Fibroblast of skin of scalp (primary cell): ENCODE measurements at regions not wholly inside any gene's neighbourhood (a gene's known extent, or its start where the extent isn't known, plus 50 kb on each side); places are given as distances from the start of the nearest gene placed in this dataset.
"Not testable (repeated sequence)": the region's sequence is repeated elsewhere in the genome, so short reads cannot be mapped to it uniquely, and the experiment has no call there.

Source experiments
- DNase-seq: peaks from one replicate; pipeline ENCODE4 v3.0.0-alpha.2; 2013

DNA sequence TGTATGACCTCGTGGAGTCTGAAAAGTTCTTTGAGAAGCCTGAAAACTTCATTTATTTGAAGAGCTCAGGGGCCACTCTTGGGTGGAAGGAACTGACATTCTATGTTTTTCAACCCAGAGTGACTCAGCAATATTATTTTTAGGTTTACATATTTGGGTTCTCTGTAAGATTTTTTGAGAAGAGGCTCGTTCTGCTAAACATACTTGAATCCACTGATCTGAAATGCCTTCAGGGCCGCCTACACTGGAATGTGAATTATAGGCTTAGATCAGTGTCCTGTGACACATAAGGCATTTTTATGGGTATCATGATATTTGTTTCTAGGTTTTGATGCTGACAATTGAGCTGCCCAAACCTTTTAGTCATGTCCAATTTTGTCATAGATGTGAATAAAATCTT is 86.2 kb downstream of the PSAT1 start:
- peak; percentile 84 for DNase-seq

DNA sequence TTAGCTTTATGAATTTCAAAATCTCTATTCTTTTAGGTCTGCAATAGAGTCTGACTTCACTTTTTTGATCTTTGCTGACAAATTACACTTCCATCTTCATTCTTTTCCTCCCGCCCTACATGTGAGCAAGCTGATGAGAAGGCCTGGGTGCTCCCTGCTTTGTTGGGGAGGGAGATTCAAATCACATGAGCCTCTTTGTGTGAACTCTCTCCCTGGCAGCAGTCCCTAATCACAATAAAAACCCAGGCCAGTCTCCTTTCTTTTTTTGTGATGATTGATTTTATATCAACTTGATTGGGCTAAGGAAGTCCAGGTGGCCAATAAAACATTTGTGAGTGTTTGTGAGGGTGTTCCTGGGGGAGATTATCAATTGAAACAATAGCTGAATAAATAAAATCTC is 89.4 kb downstream of the PSAT1 start:
- DNase-seq = no peak

DNA sequence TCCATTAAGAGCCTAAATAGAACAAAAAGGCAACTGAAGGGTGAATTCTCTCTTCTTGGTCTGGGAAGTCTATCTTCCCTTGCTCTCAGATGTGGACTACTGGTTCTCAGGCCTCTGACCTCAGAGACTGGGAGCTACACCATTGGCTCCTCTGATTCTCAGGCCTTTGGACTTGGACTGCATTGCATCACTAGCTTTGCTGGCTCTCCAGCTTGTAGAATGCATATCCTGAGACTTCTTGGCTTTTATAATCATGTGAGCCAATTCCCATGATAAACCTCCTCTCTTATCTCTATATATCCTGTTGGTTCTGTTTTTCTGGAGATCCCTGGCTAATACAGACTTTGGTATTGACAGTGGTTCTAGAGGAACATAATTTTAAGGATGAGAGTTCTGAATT is 89.8 kb downstream of the PSAT1 start:
- DNase-seq = no peak

DNA sequence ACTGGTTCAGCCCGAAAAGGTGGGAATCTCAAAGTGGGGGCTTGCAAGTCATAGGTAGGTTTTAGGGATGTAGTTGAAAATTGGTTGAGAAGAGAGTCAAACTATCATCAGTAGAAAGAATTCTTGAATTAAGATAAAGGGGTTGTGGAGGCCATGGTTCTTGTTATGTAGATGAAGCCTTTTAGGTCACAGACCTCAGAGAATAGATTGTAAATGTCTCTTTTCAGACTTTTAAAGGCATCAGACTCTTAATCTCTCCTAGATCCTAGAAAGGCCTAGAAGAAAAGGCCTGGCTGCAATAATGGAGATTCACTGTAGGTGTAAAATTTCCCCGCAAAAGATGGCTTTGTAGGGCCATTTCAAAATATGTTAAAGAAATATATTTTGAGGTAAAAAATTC is 96.4 kb downstream of the PSAT1 start:
- DNase-seq = no peak

DNA sequence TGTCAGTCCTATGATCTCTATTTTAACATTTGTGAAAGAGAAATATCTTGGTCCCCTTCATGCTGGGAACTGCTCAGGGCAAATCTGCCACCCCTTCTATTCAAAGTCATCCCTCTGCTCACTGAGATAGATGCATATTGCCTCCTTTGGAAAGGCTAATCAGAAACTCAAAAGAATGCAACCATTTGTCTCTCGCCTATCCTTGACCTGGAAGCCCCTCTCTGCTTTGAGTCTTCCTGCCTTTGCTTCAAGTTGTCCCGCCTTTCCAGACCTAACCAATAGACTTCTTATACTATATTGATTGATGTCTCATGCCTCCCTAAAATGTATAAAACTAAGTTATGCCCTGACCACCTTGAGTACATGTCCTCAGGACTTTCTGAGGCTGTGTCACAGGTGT is 97.0 kb downstream of the PSAT1 start:
- no peak for DNase-seq

DNA sequence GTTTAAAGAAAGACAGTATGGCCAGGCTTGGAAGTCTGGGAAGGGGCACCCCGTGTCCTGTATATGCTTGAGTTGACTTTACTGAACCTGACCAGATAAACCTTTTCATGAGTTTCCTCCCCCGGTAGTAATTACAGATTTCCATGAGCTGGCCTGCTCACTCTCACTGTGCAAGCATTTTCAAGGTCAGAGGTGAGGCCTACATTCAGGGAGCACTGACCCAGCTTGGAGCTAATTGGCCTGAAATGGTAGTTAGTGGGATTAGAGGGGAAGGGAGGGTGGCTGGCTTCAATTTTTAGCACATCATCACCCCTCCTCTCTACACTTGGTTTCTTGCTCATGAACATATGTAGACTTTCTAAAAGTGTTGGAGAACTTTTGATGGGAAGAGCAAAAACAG is 99.2 kb downstream of the PSAT1 start:
- no peak for DNase-seq

DNA sequence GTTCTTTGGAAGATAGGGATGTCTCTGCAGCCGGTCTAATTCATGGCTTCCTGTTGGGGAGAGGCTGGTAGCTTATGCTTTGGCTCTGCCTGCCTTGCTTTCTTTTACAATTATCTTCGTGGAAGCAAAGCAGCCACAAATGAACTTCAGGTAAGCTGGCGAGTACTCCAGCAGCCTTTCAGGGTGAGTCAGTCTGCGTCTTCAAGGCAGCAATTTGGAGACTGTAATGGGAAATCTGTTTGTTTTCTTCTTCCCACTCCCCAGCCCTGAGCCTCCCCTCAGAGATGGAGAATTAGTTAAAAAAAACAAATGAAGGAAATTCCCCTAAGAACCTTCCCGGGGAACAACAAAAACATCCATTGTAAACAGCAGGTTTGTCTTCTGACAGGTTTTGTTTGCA is 100.1 kb downstream of the PSAT1 start:
- DNase-seq = no peak

DNA sequence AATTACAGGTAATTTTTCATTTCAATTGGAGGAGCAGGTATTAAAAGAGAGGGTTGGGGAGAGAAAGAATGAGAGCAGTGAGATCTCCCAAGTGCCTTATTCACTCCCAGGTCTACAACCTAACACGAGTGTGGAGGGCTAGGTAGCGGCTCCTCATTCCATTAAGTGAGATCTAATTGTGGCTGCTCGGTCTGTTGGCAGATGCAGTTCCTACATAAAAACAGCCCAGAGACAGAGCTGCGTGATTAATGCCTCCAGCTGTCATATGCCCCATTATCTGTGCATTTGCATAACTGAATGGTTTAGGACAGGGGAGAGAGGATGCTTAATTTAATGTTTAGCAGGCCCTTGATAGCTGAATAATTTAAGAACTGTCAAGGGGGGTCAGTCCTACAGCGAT is 100.5 kb downstream of the PSAT1 start:
- DNase-seq = no peak

DNA sequence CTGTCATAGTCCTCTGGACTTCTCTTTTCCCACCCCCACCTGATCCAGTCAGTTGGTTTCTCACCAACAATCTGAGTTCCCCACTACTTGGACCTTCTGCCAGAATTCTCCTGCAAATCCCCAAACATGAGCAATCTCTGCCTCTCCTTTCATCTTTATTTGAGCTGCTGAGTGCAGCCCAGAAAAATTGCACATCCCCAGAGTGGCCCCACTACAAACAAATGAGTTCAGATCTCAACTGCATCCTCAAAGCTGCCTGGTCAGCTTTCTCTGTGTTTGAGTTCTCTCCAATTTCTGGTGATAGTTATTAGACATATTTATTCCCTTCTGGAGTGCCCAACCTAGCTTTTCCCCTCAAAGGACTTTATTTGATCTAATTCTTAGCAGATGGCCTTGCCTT is 102.2 kb downstream of the PSAT1 start:
- DNase-seq = no peak

DNA sequence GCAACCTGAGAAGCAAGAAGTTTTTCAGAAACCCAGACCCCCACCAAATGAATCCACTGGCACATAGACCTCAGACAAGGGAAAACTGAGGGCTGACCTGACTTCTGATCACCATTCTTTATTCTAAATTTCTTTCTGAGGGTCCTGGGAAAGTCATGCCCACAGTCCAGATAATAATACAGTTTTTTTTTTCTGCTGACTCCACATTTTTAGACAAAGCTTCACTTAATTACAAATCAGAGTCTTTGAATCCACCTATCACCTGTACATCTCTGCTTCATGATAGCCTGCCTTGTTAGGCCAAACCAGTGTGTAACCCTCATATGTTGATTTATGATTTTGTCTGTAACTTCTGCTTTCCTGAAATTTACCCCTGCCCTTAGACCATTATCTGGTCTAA is 103.6 kb downstream of the PSAT1 start:
- no peak for DNase-seq

DNA sequence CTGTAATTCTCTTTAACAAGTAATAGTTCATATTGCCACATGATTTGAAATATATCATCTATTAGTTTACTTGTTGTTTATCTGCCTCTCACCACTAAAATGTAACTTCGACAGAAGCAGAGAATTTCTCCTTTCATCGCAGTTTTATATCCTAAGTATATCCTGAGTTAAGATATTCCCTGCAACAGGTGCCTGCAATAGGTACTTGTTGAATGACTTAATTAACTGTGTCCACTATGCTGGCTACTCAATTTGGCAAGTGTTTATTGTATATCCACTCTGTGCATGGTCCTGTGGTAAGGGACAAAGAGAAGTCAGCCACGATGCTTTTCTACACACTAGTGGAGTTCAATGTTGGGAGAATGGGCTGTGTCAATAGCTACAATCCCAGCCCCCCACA is 108.5 kb downstream of the PSAT1 start:
- no peak for DNase-seq

DNA sequence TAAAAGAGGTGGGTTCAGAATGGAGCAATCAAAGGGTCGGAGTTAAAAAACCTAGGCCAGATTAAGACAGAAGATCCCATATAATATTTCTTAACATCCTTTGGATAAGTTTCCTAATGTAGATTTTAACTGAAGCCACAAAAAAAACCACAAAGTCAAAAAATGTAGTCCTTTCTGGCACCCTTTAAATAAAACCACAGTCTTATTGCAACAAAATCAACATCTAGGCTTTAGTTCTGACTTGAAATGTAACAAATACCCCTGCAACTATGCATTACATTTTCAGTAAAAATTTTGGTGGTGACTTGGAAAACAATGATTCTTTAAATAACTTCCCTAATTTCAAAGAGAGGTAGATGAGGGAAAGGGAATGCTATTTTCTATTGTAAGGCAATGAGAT is 109.2 kb downstream of the PSAT1 start:
- DNase-seq = peak; percentile 54

DNA sequence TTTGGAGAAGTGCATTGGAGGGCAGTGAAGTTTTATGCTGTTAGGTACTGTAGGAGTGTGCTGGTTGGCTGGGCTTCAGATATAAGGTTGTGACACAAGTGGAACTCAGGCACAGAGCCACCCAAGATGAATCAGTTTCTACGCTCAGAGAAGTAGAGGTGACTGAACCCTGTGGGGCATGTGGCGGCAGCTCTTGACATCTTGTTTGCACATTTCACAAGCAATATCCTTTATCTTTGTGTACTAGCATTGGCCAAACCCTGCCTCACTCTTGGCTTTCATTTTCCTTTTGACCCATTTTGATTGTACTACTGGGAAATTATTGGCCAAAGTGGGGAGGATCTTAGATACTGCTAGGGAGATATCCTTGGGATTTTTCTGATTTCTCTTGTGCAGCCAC is 110.0 kb downstream of the PSAT1 start:
- DNase-seq = no peak

DNA sequence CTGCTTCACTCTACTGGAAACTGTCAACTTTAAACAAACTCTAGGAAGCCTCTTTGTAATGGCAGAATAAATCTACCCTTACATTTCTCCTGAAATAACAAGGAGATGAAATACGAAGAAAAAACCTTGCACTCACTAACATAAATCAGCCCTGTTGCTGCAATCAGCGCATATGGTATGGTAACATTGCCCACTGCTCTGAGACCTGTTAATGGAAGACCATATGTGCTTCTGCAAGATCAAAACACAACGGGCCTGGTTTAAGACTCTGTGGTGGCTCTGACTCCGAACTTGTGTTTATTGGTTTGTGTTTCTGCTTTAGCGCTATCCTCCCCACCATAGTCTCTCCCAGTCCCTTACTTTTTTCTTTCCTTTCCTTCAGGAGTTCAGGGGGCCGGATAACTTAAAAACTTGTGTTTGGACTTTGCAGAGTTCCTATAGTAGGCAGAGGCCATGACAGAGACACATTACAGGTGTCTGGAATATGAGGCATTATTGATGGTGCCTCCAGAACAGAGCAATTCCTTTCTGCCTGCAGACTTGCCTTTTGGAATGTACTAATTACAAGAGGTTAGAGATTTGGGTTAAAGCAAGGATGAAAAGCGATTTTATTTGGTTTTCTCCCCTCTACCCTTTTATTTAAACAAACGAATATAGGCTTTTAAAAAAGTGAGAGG is 110.8 kb downstream of the PSAT1 start:
- no peak for DNase-seq

DNA sequence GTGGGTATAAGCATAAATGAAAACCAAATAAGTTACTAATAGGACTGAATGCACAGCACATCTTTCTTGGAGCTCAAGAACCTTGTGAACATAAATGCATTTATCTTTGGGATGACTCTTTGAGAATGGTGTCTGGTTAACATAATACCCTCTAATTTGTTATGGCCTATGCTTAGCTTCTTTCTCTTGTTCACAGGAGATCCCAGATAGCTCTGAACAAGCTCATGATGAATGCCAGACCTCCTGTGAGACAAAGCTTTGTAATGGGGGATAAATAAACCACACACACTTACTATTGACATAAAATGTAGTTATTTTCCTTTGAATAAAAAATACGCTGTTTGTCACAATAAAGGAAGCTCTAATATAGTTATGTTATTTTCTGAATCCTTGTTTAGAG is 111.5 kb downstream of the PSAT1 start:
- DNase-seq = no peak

DNA sequence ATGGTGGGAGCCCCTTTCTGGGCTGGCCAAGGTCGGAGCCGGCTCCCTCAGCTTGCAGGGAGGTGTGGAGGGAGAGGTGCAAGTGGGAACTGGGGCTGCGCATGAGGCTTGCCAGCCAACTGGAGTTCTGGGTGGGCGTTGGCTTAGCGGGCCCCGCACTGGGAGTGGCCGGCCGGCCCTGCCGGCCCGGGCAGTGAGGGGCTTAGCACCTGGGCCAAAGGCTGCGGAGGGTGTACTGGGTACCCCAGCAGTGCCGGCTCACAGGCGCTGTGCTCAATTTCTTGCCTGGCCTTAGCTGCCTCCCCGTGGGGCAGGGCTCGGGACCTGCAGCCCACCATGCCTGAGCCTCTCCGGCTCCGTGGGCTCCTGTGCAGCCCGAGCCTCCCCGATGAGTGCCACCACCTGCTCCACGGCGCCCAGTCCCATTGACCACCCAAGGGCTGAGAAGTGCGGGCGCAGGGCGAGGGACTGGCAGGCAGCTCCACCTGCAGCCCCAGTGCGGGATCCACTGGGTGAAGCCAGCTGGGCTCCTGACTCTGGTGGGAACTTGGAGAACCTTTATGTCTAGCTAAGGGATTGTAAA is 113.1 kb downstream of the PSAT1 start:
- not testable (repeated sequence) for DNase-seq

DNA sequence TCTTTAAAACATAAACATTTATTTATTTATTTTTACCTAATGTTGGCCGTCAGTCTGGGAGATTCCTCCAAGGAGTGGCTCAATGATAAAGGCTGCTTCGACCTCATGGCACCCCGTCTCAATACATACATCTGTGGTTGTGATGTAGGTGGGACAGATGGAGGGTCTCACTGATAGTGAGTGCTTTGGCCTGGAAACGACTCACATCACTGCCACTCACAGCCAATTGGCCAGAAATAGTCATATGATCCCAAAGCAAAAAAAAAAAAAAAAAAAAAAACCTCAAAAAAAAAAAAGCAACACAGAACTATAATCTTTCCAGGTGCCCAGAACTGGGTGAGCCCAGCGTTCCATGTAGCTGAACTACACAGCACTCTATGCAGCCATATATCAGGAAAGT is 125.4 kb downstream of the PSAT1 start:
- DNase-seq = no peak

DNA sequence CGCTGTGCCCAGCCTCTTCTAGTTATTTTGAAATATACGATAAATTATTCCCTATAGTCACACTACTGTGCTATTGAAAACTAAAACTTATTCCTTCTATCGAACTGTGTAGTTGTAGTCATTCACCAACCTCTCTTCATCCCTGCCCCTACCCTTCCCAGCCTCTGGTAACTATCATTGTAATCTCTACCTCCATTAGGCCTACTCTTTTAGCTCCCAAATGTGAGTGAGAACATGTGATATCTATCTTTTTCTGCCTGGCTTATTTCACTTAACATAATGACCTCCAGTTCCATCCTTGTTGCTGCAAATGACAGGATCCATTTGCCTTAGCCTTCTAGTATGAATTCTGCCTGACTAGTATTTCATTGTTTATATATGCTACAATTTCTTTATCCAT is 127.4 kb downstream of the PSAT1 start:
- no peak for DNase-seq

DNA sequence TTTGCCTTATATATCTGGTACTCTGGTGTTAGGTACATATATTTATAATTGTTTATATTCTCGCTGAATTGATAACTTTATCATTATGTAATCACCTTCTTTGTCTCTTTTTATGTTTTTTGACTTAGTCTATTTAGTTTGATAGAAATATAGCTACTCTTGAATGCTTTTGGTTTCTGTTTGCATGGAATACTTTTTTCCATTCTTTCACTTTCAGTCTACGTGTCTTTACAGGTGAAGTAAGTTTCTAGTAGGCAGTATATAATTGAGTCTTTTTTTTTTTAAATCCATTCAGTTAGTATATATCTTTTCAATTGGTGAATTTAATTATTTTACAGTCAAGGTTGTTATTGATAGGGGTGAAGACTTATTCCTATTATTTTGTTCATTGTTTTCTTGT is 131.7 kb downstream of the PSAT1 start:
- DNase-seq = no peak

DNA sequence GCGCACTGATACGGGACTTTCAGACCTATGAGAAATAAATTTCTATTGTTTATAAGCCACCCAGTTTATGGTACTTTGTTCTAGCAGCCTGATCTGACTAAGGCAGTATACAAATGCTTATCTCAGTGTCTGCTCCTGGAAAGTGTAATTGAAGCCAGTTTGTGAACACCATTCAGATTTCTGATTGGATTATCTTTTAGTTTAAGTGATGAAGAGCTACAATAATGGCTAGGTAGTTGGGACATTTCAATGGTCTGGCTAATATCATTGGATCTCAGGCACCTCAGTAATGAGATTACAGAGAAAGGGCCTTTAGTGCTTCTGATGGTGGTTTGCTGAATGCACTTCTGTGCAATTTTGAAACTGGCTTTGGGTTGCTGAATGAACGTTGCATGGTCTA is 133.5 kb downstream of the PSAT1 start:
- no peak for DNase-seq

DNA sequence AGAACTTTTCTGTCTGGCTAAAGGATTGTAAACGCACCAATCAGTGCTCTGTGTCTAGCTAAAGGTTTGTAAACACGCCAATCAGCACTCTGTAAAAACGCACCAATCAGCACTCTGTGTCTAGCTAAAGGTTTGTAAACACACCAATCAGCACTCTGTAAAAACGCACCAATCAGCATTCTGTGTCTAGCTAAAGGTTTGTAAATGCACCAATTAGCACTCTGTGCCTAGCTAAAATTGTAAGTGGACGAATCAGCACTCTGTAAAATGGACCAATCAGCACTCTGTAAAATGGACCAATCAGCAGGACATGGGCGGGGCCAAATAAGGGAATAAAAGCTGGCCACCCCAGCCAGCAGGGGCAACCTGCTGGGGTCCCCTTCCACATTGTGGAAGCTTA is 134.1 kb downstream of the PSAT1 start:
- not testable (repeated sequence) for DNase-seq

DNA sequence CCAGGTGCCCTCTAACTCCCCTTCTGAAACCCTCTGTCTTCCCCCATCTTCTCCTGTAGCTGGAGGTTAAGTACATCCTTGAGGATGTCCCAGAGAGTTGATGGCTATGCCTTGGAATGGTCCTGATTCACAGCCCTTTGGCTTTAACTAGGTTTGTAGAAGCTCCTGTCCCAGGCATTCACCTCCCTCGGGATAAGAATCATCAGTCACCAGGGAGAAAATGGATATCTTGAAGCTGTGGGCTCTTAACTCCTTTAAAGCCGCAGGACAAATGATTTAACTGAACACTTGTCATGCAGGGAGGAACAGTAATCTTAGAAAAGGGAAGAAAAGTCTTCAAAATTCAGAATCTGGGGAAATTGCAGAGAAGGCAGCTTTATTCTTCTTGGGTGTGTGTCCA is 139.9 kb downstream of the PSAT1 start:
- DNase-seq = no peak

DNA sequence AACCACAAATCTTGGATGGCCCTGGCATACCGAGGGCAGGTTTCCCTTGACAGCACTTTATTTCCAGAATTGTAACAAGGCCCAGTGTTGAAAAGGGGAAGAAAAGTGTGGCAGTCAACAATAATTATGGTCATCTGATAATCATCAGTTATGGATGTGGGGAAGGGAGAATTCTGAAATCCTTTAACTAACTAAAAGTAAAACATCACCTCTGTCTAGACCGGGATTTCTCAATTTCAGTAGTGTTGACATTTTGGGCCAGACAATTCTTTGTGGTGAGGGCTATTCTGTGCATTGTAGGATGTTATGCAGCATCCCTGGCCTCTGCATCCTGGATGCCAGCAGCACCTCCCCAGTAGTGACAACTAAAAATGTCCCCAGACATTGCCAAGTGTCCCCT is 140.4 kb downstream of the PSAT1 start:
- peak; percentile 13 for DNase-seq

DNA sequence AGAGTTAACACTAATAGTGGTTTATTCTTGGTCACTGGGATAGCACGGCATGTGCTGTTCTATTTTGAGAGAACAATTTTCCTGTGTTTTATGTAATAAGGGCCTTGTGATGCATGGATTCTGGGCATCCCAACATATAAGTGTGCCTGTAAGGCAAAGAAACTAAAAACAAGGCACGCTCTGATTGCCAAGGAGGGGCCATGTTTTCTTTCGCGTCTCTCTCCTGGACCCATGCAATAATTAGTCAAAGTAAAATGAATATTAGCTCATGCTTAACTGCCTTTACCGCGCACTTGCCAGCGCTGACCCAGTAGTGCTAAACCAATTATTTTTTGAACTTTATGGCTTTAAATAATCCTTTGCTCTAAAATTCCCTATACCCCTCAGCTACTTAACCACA is 140.9 kb downstream of the PSAT1 start:
- DNase-seq = no peak

DNA sequence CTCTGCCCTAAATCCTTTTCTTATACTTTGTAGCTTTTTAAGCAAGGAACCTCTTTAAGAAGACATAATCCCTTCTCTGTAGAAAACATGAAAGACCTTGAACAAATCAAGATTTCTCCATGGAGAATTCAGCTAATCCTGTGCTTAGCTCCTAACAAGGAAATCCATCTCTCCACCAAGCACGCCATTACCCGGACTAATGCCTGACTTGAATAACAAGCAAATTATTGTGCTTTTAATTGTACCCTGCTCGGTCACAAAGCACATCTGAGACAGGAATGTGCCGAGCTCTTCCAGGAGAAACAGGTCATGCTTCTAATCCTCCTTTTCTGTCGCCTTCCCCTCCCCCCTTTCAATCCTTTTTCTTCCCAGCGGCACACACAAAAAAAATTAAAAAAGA is 141.3 kb downstream of the PSAT1 start:
- DNase-seq = no peak
